GM21447 (cell line): ENCODE measurements at regions not wholly inside any gene's neighbourhood (a gene's known extent, or its start where the extent isn't known, plus 50 kb on each side); places are given as distances from the start of the nearest gene placed in this dataset.
"Not testable (repeated sequence)": the region's sequence is repeated elsewhere in the genome, so short reads cannot be mapped to it uniquely, and the experiment has no call there.

Experiments used
- ATAC-seq: cut with Tn5 transposase; IDR thresholded peaks from one replicate; pipeline ENCODE4 v1.9.1; 2021; ENCODE audit not compliant: unreplicated experiment

- peak; percentile 1 for ATAC-seq
Observed at GRCh38 chr6:27133281-27134227, 113.9 kb upstream of the PRSS16 start.

DNA sequence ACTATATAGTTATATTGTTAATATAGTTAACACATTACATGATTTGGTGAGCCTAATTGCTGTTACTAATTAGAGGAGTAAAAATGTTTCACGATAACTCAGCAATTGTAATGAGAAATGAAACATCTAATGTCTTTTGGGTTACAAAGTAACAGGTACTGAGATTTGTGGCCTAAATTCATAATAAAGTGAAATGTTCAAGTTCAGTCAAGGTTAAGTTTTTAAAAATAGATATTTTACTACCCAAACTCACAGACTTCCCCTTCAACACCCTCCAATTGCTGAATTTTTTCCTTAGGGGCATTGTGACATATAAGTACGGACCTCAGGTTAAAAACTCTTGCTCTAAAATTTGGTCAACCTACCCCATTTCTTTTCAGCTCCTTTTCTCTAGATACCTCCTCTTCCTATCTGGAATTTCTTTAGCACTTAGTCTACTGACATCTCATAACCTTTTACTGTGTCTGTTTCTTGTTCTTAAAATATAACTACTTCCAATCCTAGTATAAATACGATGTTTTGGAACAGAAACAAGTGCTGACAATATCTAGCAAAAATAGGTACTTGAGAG, 112.3 kb upstream of the PRSS16 start:
- ATAC-seq: no peak

DNA sequence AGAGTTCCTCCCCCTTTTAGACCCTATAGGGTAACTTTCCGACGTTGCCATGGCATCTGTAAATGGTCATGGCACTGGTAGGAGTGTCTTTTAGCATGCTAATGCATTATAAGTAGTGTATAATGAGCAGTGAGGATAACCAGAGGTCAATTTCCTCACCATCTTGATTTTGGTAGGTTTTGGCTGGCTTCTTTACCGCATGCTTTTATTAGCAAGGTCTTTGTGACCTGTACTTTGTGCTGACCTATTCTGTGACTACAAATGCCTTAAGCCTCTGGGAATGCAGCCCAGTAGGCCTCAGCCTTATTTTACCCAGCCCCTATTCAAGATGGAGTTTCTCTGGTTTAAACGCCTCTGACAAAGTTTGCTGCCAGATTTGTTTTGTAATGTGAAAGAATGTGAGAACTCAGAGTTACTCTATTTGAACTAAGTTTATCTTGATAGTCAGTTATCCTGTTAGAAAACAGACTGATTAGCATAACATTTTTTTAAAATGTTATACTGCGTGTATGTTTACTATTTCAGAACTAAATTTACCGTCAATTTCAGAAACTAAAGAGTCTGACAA, 111.3 kb upstream of the PRSS16 start:
- ATAC-seq: no peak

- ATAC-seq: no peak
Observed at GRCh38 chr6:27136978-27137814, 110.3 kb upstream of the PRSS16 start.

GRCh38 chr6:27138406-27138805, 109.1 kb upstream of the PRSS16 start:
- no peak for ATAC-seq

GRCh38 chr6:27138837-27139755, 108.4 kb upstream of the PRSS16 start:
- ATAC-seq: peak; percentile 65

- peak; percentile 14 for ATAC-seq
Observed at GRCh38 chr6:27139756-27140579, 107.5 kb upstream of the PRSS16 start.

- no peak for ATAC-seq
Observed at GRCh38 chr6:27140999-27141528, 106.4 kb upstream of the PRSS16 start.

DNA sequence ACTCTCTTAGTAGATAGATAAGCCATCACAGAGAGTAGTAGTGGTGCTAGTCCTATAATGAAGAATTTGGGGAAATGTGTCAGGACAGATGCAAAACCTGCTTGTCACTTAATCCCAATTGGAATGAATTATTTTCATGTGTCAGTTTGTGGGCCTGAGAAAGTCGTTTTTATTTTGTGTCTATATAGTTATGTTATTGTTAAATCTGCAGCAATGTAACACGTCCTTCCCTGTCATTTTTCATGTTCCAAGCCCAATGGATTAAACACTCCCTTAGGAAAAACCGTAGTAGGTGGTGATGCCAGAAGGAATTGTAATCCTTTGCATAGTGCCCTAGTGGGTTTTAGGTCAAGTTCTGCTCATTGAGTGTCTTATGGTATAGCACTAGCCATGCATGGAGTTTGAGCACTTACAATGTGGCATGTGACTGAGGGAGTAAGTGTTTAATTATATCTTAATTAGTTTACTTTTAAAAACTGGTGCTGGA, 105.9 kb upstream of the PRSS16 start:
- ATAC-seq: no peak

- not testable (repeated sequence) for ATAC-seq
Observed at GRCh38 chr6:27143020-27143388, 104.5 kb upstream of the PRSS16 start.

- ATAC-seq: no peak
Observed at GRCh38 chr6:27143474-27144026, 104.0 kb upstream of the PRSS16 start.

DNA sequence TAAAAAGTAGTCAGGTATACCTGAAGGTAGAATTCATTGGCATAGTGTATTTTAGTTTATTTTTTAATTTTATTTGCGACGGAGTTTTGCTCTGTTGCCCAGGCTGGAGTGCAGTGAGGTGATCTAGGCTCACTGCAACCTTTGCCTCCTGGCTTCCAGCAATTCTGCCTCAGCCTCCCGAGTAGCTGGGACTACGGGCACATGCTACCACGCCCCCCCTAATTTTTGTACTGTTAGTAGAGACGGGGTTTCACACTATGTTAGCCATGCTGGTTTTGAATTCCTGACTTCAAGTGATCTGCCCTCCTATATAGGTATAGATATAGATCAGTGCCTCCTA, 102.8 kb upstream of the PRSS16 start:
- no peak for ATAC-seq

GRCh38 chr6:27145731-27146455, 101.6 kb upstream of the PRSS16 start:
- ATAC-seq: peak; percentile 27

- not testable (repeated sequence) for ATAC-seq
Observed at GRCh38 chr6:27146456-27146705, 101.1 kb upstream of the PRSS16 start.

DNA sequence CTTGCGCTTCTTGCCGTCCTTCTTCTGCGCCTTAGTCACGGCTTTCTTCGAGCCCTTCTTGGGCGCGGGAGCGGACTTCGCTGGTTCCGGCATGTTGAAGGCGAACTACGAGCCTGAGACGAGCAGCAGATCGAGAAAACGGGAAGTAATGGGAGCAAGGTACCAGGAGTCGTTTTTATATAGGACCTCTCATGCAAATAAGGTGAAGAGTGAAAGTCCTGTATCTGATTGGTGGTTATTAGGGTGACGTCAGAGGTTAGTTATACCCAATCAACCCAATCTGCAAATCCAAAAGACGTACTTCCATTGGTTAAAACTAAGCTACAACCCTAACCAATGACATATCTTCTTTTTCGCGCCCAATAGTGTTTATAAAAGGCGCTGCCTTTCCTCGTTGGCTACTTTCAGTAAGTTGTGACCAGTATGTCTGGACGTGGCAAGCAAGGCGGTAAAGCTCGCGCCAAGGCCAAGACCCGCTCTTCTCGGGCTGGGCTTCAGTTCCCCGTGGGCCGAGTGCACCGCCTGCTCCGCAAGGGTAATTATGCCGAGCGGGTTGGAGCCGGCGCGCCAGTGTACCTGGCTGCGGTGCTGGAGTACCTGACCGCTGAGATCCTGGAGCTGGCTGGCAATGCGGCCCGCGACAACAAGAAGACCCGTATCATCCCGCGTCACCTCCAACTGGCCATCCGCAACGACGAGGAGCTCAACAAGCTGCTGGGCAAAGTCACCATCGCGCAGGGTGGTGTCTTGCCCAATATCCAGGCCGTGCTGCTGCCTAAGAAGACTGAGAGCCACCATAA, 100.6 kb upstream of the PRSS16 start:
- peak; percentile 75 for ATAC-seq

DNA sequence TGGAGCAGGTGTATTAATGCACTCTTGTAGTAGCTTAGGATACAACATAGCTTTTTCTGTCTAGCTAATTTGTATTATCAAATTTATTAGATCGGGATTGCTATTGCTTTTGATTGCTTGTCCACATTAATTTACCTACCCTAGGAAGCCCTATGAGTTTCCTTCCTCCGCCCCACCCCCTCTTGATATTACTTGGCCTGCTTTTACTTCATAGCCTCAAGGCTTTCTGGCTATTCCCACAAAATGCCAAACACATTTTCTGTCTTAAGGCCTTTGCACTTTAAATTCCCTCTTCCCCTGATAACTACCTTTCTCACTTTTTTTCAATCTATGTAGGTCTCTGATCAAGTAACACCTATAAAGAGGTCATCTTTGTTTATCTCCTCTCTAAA, 99.1 kb upstream of the PRSS16 start:
- ATAC-seq: no peak

DNA sequence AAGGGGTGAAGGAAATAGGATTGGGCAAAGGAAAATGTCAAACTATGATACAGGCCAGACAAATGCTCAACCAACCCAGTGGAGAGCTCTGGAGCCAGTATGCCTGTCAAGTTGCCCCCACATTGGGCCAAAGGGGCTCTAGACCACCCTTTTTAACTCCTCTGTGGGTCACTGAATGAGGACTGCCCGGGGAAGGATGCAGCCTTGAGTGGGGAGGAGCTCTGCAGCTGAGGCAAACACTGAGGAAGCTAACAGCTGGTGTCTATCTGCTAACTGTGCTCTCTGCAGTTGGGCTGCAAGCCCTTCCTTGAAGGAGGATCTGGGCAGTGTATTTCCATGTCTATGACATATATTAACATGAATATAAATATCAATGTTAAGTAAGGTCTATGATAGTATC, 98.4 kb upstream of the PRSS16 start:
- ATAC-seq: no peak

DNA sequence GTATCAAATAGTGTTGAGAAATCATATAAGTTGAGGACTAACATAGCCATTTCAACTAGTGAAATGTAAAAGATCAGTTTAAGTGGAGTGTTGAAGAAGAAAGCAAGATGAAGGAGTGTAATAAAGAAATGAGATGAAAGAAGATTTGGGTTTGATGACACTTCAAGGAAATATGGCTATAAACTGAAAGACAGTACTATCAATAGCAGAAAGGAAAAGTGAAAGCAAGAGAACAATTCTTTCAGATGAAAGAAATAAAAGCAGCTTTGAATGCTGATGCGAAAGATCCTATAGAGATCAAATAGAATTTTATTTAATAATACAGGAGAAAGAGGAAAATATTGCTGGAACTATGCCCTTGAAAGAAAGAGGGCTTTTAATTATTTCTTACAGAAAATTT, 92.8 kb upstream of the PRSS16 start:
- no peak for ATAC-seq
